ENCODE measurements at regions not wholly inside any gene's neighbourhood (a gene's known extent, or its start where the extent isn't known, plus 50 kb on each side); places are given as distances from the start of the nearest gene placed in this dataset.

- H3K14ac ChIP-seq (replicated peaks; ENCODE audit: low read depth, low read length): no peak overlapping the region
- TF ChIP-seq ELK1 (IDR thresholded peaks at IDR 0.05; ENCODE audit: borderline replicate concordance, low read depth, low read length): no peak
- TF ChIP-seq RFX5 (IDR thresholded peaks at IDR 0.05; ENCODE audit: low read depth, low read length): no peak
- dilution Hi-C loops (cut with HindIII; ENCODE audit: low sequenced_read_pairs, unreplicated experiment): no loop called here
- H3K4me1 ChIP-seq (ENCODE audit: control insufficient read depth, insufficient read depth, low read length): no peaks in the 10 kb centered on the region
- no peak for DNase-seq
- H4K91ac ChIP-seq (ENCODE audit: insufficient read depth, low read depth, low read length): no peak overlapping the region
- no peak overlapping the region for H2BK5ac ChIP-seq (ENCODE audit: low read depth, low read length, poor library complexity, severe bottlenecking)
- H2BK20ac ChIP-seq (ENCODE audit: low read depth, low read length): no peak overlapping the region
- no CpG with 5 or more reads among the region's 3 CpGs for WGBS, 2 experiments (ENCODE audit: extremely low coverage in 2 of 2, insufficient read length in 1 of 2)
- H2AFZ ChIP-seq (replicated peaks; ENCODE audit: low read length, poor library complexity): no peak overlapping the region
- no peak overlapping the region for H2AK5ac ChIP-seq (ENCODE audit: low read depth, low read length)
- no TSS peak for BruUV-seq (replicated peaks)
- H3K23ac ChIP-seq (ENCODE audit: low read depth, low read length): no peak overlapping the region
- no peak overlapping the region for H3K27ac ChIP-seq (ENCODE audit: insufficient read depth, low read length)
- H2AK9ac ChIP-seq (replicated peaks; ENCODE audit: low read depth, low read length, poor library complexity): no peak overlapping the region
- H3K4ac ChIP-seq (ENCODE audit: low read depth, low read length): no peak overlapping the region
- in situ Hi-C loops (cut with MboI; ENCODE audit: low sequenced_read_pairs): no loop called here
- no peaks in the 10 kb centered on the region for H3K79me1 ChIP-seq (ENCODE audit: low read depth in 1 of 2, low read length in 2 of 2)
- no peak overlapping the region for H3K4me3 ChIP-seq (ENCODE audit: insufficient read depth, low read depth, low read length)
- no peaks in the 10 kb centered on the region for H3K9me1 ChIP-seq (ENCODE audit: insufficient read depth, low read length)
- intact Hi-C loops (cut with micrococcal nuclease): no loop called here
- H3K9ac ChIP-seq (ENCODE audit: low read depth, low read length): no peak overlapping the region
- no peak overlapping the region for H2BK120ac ChIP-seq (ENCODE audit: low read depth, low read length)
- CTCF ChIA-PET: no interaction called here
- no peak overlapping the region for H3K18ac ChIP-seq (ENCODE audit: low read depth, low read length)
- H3K56ac ChIP-seq (ENCODE audit: extremely low read depth, insufficient read depth, low read length): no peak overlapping the region
- no peak for ATAC-seq (ENCODE audit: low read depth)
- H3K9me3 ChIP-seq (ENCODE audit: control insufficient read depth, insufficient read depth, low read length): peaks cover 15% of the 10 kb centered on the region
- no peaks in the 10 kb centered on the region for H3K36me3 ChIP-seq (ENCODE audit: control insufficient read depth, insufficient read depth, low read length)
- POLR2A ChIA-PET (ENCODE audit: unreplicated experiment): no interaction called here
- H3K27me3 ChIP-seq (ENCODE audit: control insufficient read depth, insufficient read depth, low read length): no peaks in the 10 kb centered on the region
- no peaks in the 10 kb centered on the region for H4K20me1 ChIP-seq (ENCODE audit: insufficient read depth, low read length)
- no peak overlapping the region for H4K8ac ChIP-seq (ENCODE audit: low read depth in 2 of 2, low read length in 2 of 2)
- no peak overlapping the region for H4K5ac ChIP-seq (ENCODE audit: low read depth, low read length)
- no peak overlapping the region for H3K4me2 ChIP-seq (ENCODE audit: low read depth, low read length)
- no peak overlapping the region for H2BK15ac ChIP-seq (ENCODE audit: low read depth, low read length)
These were observed 375.3 kb downstream of the ADRA2A start for GRCh38 chr10:111452153-111452552.
